H7 (cell line): ENCODE measurements at regions not wholly inside any gene's neighbourhood (a gene's known extent, or its start where the extent isn't known, plus 50 kb on each side); places are given as distances from the start of the nearest gene placed in this dataset.
A peak's percentile ranks its signal among the peaks of the same experiment; 100 is the strongest.

ENCODE experiments used
- DNase-seq: peaks from one replicate; pipeline ENCODE4 v3.0.0; 2012
- H3K27me3 ChIP-seq: 2 replicates; pipeline ENCODE4 v1.6.0; 2011; ENCODE audit warnings: mild to moderate bottlenecking, low read length; ENCODE audit not compliant: control insufficient read depth, insufficient read depth
- H3K36me3 ChIP-seq: replicated peaks from 2 replicates; pipeline ENCODE4 v1.5.1; 2011; ENCODE audit warnings: low read length; ENCODE audit not compliant: control insufficient read depth, insufficient read depth
- H3K4me3 ChIP-seq: 2 replicates; pipeline ENCODE4 v1.5.1; 2011; ENCODE audit warnings: low read depth, mild to moderate bottlenecking, control low read depth, low read length, moderate library complexity; ENCODE audit not compliant: insufficient read depth

- H3K4me3 ChIP-seq, result no peak overlapping the region
- no peak for DNase-seq
- no peaks in the 10 kb centered on the region for H3K36me3 ChIP-seq
- no peaks in the 10 kb centered on the region for H3K27me3 ChIP-seq
Measured at GRCh38 chrX:138534410-138534809, 177.1 kb downstream of the FGF13 start.

DNA sequence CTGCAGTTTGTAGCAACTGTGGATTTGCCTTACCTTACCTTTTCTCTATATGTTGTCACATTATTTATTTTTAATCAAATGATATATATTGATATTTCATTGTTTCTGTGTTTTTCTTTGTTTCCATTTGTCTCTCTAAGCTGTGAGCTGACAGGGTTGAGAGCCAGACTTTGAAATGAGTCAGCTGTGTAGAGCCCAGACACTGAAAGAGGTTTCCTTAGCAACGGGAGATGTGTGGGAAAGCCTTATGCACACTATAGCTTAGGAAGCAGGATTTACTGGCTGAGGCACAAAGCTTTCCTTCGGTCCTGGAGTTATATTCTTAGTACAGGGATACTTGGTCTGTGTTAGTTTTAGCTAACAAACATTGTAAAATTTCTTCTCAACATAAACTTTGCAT is 192.2 kb downstream of the FGF13 start:
- H3K27me3 ChIP-seq, result no peaks in the 10 kb centered on the region
- DNase-seq, result no peak
- H3K4me3 ChIP-seq, result no peak overlapping the region
- H3K36me3 ChIP-seq, result no peaks in the 10 kb centered on the region

GRCh38 chrX:138504273-138504672 is 207.2 kb downstream of the FGF13 start:
- Histone ChIP-seq H3K27me3 (no peaks in the 10 kb centered on the region), H3K36me3 (no peaks in the 10 kb centered on the region), H3K4me3 (no peak overlapping the region)
- DNase-seq, result no peak

DNA sequence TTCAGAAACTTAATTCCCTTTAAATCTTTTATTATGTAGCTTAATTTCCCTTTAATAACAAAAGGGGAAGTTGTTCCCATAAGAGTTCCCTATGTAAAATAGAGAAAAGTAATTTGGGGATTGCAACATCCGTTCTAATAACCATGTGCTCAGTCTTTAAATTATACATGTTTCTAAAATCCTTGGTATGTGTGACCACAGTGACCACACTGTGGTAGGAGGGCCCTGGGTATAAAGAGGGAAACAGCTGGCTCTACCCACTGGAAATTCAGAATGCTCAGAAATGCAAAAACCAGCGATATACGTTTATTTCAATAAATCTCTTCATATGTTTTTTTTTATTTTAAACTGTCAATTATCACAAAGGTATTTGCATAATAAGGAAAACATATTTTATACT is 219.1 kb downstream of the FGF13 start:
- no peaks in the 10 kb centered on the region for H3K27me3 ChIP-seq

DNA sequence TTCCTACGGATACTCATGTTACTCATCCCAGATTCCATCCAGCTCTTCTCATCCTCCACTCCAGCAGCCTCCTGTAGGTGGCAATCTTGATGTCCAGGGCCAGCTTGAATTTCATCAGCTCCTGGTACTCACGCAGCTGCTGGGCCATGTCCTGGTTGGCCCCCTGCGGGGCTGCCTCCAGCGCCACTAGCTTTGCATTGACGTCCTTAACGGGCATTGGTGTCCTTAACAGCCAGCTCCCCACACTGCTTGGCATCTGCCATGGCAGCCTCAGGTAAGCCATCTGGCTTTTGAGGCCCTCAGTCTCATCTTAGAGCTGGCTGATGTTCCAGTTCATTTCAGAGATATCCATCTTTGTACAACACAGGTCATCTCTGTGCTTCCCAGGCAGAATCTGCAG is 223.7 kb downstream of the FGF13 start:
- DNase-seq, result no peak

More for the DNA sequence above, 219.1 kb downstream of the FGF13 start:
- Histone ChIP-seq H3K36me3 (no peaks in the 10 kb centered on the region), H3K4me3 (no peak overlapping the region)
- DNase-seq, result no peak

DNA sequence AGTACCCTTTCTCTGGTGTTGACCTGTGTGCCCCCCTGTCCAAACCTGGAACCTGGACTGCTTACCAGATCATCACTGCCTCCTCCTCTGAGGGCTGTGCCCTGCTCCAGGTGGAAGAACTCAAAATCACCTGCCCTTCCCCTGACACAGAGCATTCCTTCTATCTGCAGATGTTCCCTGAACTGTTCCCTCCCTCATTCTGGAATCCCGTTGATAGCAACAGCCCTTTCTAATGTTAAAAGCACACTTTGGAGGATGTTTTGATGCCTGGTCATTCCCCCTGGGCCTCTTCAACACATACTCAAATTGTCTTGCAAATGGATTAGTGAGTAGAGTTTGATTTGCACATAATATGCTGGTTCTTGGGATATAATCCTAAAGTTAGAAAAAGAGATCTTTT is 225.8 kb downstream of the FGF13 start:
- Histone ChIP-seq H3K27me3 (no peaks in the 10 kb centered on the region), H3K36me3 (no peaks in the 10 kb centered on the region), H3K4me3 (no peak overlapping the region)
- DNase-seq, result peak; percentile 47

More for the DNA sequence above, 223.7 kb downstream of the FGF13 start:
- Histone ChIP-seq H3K27me3 (no peaks in the 10 kb centered on the region), H3K36me3 (no peaks in the 10 kb centered on the region), H3K4me3 (no peak overlapping the region)

- no peaks in the 10 kb centered on the region for H3K36me3 ChIP-seq
- no peak overlapping the region for H3K4me3 ChIP-seq
- no peak for DNase-seq
- H3K27me3 ChIP-seq, result no peaks in the 10 kb centered on the region
Measured at GRCh38 chrX:138485224-138485623, 226.3 kb downstream of the FGF13 start.

DNA sequence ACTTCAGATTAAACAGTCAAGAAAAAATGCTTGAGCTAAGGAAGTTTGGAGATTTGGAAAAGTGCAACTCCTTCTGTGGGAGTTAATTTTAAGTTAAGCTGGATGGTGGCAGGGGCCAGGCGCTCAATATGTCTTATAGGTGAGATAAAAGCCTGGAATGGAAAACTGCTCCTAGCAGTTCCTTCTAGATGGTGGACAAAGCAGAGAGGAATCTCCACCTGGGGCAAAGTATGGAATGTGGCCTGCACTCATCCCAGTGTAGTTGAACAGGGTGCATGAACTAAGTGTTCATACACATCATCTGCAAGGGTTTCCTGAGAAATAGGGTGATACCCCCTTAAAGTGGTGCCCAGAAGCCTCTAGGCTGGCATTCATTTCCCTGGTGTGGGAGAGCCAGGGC is 227.1 kb downstream of the FGF13 start:
- DNase-seq, result no peak
- H3K4me3 ChIP-seq, result no peak overlapping the region
- no peaks in the 10 kb centered on the region for H3K27me3 ChIP-seq
- H3K36me3 ChIP-seq, result no peaks in the 10 kb centered on the region

DNA sequence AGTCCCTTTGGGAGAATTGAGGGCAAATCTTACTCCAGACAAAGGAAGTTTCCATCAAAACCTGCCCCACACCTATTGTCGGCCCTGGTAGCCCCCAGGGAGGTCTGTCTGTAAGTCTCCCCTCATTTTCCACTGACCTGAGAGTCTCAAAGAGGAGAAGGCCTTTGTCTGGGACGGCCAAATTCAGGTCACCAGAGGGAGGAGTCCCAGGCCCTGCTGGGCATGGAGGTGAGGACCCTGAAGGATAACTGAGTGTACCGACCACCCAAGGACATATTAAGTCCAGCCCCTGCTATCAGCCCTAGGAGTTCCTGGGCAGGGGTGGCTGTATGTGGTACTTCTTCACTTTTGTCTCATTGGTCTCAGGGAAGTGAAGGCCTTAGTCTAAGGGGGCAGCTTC is 229.9 kb downstream of the FGF13 start:
- no peak for DNase-seq
- H3K36me3 ChIP-seq, result no peaks in the 10 kb centered on the region
- H3K27me3 ChIP-seq, result no peaks in the 10 kb centered on the region
- no peak overlapping the region for H3K4me3 ChIP-seq

GRCh38 chrX:138463476-138463875 is 248.0 kb downstream of the FGF13 start:
- Histone ChIP-seq H3K27me3 (no peaks in the 10 kb centered on the region), H3K36me3 (no peaks in the 10 kb centered on the region), H3K4me3 (no peak overlapping the region)
- no peak for DNase-seq
